DOHH2 (cell line): ENCODE measurements at regions not wholly inside any gene's neighbourhood (a gene's known extent, or its start where the extent isn't known, plus 50 kb on each side); places are given as distances from the start of the nearest gene placed in this dataset.

ENCODE experiments used
- EZH2phosphoT487 ChIP-seq: fragments of 200-600 bp; sonication (generic); IDR thresholded peaks from 2 replicates; pipeline ENCODE4 v1.6.1; 2017; ENCODE audit warnings: borderline replicate concordance, mild to moderate bottlenecking, antibody characterized with exemption, low read length, moderate library complexity, mixed read lengths
- TF ChIP-seq, protein P1 (sequence below): fragments of 200-600 bp; sonication (generic); IDR thresholded peaks from one replicate; pipeline ENCODE4 v1.5.1; 2014; ENCODE audit warnings: antibody characterized with exemption, mild to moderate bottlenecking, low read depth, low read length; ENCODE audit not compliant: poor library complexity, severe bottlenecking

DNA sequence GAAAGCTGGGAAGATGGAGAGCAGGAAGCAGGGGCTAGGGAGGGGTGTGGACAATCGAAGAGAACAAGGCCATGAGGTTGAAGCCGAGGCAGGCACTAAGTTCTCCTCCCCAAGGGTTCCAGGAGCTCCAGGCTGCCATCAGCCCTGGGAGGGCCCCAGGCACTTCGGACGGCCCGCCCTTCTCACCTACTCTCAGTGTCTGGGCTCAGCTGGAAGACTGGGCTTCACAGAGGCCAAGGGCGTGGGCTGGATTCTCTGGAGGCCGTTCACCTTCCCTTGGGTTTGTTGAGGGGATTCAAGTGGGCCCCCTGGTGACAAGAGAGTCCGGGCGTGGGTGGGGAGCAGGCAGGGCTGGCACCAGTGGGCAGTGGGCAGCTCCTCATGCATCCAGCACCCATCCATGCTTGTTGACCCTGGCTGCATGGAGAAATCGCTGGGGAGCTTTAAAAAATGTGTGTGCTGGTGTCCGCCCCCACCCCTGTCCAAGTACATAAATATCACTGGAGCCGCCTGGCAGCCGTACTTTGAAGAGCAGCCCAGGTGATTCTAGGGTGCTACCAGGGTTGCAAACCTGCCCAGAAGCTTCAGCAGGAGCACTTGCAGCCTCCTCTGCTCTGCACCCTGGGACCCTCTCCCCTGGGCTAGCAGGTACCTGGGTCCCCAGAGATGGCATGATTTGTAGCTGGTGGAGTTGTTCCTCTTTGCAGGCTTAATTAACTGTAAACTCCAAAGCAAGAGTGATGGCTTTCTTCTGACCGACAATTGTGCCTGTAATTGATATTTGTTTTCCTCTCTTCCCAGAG, 74.3 kb downstream of the RTL6 start:
- TF ChIP-seq, protein P1, sequence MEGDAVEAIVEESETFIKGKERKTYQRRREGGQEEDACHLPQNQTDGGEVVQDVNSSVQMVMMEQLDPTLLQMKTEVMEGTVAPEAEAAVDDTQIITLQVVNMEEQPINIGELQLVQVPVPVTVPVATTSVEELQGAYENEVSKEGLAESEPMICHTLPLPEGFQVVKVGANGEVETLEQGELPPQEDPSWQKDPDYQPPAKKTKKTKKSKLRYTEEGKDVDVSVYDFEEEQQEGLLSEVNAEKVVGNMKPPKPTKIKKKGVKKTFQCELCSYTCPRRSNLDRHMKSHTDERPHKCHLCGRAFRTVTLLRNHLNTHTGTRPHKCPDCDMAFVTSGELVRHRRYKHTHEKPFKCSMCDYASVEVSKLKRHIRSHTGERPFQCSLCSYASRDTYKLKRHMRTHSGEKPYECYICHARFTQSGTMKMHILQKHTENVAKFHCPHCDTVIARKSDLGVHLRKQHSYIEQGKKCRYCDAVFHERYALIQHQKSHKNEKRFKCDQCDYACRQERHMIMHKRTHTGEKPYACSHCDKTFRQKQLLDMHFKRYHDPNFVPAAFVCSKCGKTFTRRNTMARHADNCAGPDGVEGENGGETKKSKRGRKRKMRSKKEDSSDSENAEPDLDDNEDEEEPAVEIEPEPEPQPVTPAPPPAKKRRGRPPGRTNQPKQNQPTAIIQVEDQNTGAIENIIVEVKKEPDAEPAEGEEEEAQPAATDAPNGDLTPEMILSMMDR: no peak
- TF ChIP-seq EZH2phosphoT487: no peak
